RWPE1 (cell line): ENCODE measurements at regions not wholly inside any gene's neighbourhood (a gene's known extent, or its start where the extent isn't known, plus 50 kb on each side); places are given as distances from the start of the nearest gene placed in this dataset.
"Not testable (repeated sequence)": the region's sequence is repeated elsewhere in the genome, so short reads cannot be mapped to it uniquely, and the experiment has no call there.

Experiments
- CTCF ChIA-PET: fragments of 350-600 bp; sonication (Branson Sonifier 250); formaldehyde crosslinking; extraction: SDS; loops from one replicate; lab custom pipeline; 2021; lab: Yijun Ruan, JAX
- POLR2A ChIA-PET: fragments of 400-600 bp; formaldehyde crosslinking; extraction: SDS; loops from one replicate; lab custom pipeline; 2020; ENCODE audit warnings: antibody characterized with exemption; ENCODE audit not compliant: low non-redundant PET; lab: Yijun Ruan, JAX
- DNase-seq: peaks from one replicate; pipeline ENCODE4 v3.0.0; 2012; ENCODE audit warnings: low spot score
- H3K27ac ChIP-seq: fragments of 450-650 bp; 2 replicates; pipeline ENCODE4 v1.5.1; 2017
- TF ChIP-seq, protein P1 (sequence below): fragments of 450-650 bp; conservative IDR thresholded peaks from 2 replicates; pipeline ENCODE4 v1.5.1; 2017; ENCODE audit warnings: low read depth, mild to moderate bottlenecking

DNA sequence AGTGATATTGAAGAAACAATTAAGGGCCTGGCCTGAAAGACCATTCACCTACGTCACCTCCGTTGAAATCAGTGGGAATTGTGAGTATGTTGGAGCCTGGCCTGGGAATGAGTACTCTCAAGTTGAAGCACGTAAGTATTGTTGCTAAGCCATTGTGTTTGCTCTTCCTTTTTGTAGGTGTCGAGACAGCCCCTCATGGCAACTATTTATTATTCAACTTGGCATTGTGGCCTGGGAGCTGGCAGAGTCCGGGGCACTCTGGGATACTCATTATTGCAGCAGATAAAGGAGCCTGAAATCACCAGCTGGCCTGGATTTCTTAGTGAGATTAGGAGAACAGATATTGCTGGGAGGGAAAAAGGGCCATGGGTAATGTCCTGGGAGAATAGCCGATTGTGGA lies 147.4 kb downstream of the C12orf75 start:
- no peak for DNase-seq
- ChIA-PET CTCF (no interaction called here), POLR2A (no interaction called here)
- no peak overlapping the region for H3K27ac ChIP-seq
- TF ChIP-seq, protein P1, sequence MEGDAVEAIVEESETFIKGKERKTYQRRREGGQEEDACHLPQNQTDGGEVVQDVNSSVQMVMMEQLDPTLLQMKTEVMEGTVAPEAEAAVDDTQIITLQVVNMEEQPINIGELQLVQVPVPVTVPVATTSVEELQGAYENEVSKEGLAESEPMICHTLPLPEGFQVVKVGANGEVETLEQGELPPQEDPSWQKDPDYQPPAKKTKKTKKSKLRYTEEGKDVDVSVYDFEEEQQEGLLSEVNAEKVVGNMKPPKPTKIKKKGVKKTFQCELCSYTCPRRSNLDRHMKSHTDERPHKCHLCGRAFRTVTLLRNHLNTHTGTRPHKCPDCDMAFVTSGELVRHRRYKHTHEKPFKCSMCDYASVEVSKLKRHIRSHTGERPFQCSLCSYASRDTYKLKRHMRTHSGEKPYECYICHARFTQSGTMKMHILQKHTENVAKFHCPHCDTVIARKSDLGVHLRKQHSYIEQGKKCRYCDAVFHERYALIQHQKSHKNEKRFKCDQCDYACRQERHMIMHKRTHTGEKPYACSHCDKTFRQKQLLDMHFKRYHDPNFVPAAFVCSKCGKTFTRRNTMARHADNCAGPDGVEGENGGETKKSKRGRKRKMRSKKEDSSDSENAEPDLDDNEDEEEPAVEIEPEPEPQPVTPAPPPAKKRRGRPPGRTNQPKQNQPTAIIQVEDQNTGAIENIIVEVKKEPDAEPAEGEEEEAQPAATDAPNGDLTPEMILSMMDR: no peak

DNA sequence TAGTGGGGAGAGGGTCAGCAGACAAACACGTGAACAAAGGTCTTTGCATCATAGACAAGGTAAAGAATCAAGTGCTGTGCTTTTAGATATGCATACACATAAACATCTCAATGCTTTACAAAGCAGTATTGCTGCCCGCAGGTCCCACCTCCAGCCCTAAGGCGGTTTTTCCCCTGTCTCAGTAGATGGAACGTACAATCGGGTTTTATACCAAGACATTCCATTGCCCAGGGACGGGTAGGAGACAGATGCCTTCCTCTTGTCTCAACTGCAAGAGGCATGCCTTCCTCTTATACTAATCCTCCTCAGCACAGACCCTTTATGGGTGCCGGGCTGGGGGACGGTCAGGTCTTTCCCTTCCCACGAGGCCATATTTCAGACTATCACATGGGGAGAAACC lies 148.3 kb downstream of the C12orf75 start:
- H3K27ac ChIP-seq, DNase-seq, CTCF ChIA-PET, POLR2A ChIA-PET: not testable (repeated sequence)

DNA sequence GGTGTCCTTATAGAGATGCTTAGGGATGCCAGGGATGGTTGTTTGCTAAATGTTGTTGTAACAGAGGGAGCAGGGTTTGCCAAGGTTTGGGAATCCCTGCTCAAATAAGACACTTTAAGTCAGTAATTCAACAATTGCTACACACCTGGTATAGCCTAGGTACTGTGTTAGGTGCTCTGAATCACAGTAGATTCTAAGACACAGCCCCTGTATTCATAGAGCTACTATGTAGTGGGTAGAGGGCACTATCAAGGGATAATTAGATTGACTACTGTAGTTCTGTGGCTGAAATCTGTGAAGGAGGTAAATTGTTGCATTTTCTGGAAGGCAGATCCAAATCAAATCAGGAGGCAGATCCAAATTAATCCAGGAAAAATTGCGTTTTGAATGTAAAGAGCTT lies 149.2 kb downstream of the C12orf75 start:
- POLR2A ChIA-PET: no interaction called here
- TF ChIP-seq, protein P1: no peak
- no peak for DNase-seq
- CTCF ChIA-PET: interaction anchor here (0.7 kb wide), 1 partner anchor 551 kb away, joined by 4 read pairs; no protein-coding TSS in a partner anchor
- no peak overlapping the region for H3K27ac ChIP-seq

DNA sequence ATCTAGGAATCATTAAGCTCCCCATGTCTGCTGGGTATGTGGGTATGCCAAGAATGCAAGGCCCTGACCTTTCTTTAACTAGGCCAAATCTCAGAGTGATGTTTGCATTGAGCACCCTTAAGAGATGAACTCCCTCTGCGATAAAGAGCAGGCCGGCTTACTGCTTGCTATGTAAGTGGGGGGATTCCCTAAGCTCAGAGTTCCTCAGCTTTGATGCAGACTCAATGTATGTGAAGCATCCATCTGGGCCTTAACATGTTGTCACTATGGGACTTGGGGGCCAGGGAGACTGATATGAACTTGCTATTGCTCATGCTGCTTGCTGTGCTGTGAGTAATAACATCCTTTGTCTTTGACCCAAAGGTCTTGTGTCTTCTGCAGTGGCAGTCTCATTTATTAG lies 149.7 kb downstream of the C12orf75 start:
- ChIA-PET POLR2A (no interaction called here), CTCF (interaction anchor here (0.7 kb wide), 1 partner anchor 550 kb away, joined by 4 read pairs; no protein-coding TSS in a partner anchor)
- no peak for DNase-seq
- TF ChIP-seq, protein P1: no peak
- no peak overlapping the region for H3K27ac ChIP-seq

DNA sequence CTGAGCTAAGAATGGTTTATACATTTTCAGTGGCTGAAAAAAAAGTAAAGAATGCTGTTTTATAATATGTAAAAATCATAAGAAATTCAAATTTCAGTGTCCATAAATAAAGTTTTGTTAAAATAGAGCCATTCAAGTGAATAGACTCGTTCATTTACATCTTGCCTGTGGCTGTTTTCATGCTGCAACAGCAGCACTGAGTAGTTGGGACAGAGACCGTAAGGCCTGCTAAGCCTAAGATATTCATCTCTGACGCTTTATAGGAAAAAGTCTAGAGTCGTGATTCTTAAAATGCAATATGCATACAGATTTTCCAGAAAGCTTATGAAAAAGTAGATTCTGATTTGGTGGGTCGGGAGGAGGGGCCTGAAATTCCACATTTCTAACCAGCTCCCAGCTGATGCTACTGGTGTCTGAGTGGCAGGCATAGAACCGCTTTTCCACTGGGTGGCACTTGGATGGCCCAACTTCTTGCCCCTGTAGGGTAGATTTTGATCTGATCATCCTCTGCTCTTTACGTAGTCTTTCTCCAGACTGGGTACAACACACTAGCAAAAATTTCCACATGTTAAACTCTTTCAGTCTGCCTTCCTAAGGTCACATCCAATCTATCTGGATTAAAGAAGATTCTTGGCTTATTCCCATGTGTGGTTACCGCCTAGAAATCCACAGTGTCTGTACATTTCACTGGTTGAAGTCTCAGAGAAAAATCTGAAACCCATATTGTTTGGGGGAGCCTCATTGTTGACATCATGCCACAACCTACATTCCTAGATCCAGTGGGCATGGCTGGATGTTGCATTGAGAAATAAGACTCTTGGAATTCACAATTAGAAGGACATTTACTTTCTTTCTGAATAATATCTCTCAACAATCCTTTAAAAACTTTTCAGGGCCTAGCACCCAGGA lies 151.2 kb downstream of the C12orf75 start:
- no peak for DNase-seq
- TF ChIP-seq, protein P1: no peak
- no peak overlapping the region for H3K27ac ChIP-seq
- ChIA-PET POLR2A (interaction anchor here (0.5 kb wide), 1 partner anchor 516 kb away, joined by 3 read pairs; no protein-coding TSS in a partner anchor), CTCF (no interaction called here)

DNA sequence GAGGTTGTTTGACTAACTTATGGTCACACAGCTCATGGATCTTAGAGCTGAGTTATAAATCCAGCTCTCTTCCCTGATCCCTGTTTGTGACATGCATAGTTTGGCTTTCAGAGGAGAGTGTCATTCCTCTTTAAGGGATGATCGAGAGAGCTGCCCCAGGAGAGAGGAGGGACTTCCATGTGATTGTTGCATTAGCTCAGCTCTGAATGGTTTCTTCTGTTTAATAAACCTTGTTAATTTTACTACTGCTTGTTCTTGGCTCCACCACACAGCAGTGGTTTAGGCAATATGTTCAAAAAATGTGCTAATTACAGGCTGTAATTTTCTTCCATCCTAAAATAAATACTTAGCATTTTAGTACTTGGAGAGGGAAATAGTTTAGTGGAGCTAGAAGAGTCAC lies 152.5 kb downstream of the C12orf75 start:
- H3K27ac ChIP-seq: no peak overlapping the region
- ChIA-PET POLR2A (no interaction called here), CTCF (interaction anchor here (0.6 kb wide), 1 partner anchor 10 kb away, joined by 3 read pairs; no protein-coding TSS in a partner anchor)
- no peak for DNase-seq
- TF ChIP-seq, protein P1: no peak

DNA sequence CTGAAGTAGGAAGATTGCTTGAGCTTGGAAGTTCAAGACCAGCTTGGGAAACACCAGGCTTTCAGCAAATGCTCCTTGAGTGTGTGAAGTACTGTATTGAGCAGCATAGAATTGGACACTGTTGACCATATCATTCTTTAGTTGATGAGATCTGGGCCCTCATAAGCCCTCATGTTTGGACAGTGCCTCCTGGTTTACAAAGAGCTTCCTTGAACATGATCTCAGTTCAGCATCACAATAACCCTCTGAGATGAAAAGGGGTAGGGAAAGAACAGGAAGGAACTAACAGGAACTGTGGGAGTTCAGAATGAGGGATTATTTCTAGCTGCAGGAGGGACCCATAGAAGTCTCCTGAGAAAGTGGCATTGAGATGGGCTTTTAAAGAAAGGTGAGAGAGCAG lies 153.2 kb downstream of the C12orf75 start:
- no peak for DNase-seq
- POLR2A ChIA-PET: no interaction called here
- CTCF ChIA-PET: interaction anchor here (0.6 kb wide), 3 partner anchors 10 to 705 kb away, joined by 3 to 5 read pairs (median 3); no protein-coding TSS in a partner anchor
- TF ChIP-seq, protein P1: no peak
- no peak overlapping the region for H3K27ac ChIP-seq
